GM19463 (cell line): ENCODE measurements at regions not wholly inside any gene's neighbourhood (a gene's known extent, or its start where the extent isn't known, plus 50 kb on each side); places are given as distances from the start of the nearest gene placed in this dataset.
"Not testable (repeated sequence)": the region's sequence is repeated elsewhere in the genome, so short reads cannot be mapped to it uniquely, and the experiment has no call there.

Experiments used
- ATAC-seq: cut with Tn5 transposase; IDR thresholded peaks from one replicate; pipeline ENCODE4 v1.9.1; 2021; ENCODE audit warnings: mild to moderate bottlenecking, moderate library complexity; ENCODE audit not compliant: unreplicated experiment

DNA sequence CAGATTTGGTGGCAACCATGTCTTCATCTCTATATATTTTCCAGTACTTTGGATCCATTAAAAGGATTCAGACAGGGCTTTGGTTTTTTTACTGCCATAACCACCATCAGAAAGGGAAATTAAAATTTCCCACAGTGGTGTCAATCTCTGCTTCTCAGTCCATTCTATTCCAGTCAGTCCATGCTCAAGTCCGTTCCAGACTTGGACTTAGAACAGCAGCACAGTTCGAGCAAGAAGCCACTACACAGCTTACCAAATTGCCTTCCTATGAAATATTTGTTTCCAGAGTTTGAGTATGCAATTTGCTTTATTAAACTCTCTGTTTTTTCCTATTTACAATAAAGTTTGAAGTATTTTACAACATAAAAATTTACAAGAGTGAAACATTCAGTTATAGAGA lies 306.5 kb upstream of the GULP1 start:
- ATAC-seq, result no peak

- no peak for ATAC-seq
Measured at GRCh38 chr2:187985923-187986322, 305.8 kb upstream of the GULP1 start.

DNA sequence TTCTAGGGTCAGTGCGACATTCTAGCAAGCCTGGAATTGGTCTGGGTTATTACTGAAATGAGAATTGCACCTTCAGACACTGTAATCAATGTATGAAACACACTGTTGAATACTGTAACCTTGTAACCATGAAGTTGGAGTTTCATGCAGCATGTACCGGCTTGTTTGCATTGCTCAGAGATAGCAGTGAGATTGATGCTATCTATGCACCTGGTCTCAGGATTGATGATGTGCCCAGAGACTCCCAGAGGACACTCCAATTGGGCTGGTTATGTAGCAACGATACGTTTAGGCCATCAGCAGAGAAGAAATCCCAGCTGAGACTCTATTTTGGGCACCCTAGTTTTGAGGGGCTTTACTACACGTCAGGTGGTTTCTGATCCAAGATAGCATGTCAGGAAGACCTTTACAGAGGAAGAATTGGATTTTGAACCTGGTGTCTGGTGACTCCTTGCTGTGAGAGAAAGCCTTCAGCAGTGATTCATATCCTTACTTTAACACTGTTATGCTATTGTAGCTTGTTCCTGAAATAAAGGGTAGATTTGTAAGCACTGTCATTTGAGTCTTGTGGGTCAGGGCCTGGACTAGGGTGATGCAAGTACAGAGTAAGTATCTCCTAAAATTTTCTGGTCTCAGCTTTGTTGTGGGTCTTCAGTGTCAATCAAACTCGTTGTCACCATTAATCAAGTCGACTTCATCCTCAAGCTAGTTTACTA lies 305.1 kb upstream of the GULP1 start:
- no peak for ATAC-seq

DNA sequence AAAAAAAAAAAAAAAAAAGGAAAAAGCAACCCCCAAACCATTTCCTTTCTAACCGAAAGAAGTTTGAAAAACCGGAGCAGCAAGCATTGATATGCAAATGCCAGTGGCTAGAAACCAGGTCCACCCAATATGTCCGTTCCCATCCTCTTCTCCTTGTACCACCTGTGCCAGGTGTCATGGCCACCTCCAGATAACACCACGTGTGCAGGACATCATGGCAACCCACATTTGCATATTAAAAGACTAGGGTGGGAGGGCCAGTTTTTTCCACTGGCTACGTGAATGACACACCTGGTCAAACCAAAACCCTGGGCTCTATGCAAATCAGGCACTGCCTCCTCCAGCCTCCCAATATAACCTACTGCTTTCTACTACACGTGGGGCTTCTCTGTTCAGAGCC lies 303.3 kb upstream of the GULP1 start:
- no peak for ATAC-seq

DNA sequence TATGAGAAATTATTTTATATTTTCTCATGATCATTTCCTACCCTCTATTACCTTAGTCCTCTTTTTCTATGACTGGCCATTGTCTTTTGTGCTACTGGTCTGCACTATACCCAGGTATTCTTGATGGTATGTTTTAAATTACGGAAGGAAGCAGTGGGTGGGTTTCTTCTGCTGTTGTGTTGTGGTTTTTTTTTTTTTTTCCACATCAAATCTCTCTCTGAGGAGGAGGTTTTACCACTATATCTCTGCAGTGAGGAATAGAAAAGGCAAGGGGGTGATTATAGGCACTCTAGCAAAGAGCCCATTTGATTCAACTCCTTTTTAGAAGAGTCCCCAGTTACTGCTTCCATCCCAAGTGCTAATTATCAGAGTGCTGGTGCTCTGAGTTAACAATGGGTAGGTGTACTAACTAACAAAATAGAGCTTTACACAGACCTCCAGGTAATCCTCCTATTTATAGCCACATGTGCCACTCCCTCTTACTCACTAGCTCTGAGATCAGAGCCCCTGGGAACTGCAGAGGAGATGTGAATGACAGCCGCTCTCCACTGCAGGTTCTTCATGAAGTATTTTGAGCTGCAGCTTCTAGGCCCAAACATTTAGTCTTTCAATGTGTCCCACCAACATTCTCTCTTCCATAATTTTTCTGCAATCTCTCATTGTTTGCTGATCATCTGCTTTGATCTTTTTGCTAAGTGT lies 301.6 kb upstream of the GULP1 start:
- no peak for ATAC-seq

GRCh38 chr2:187991389-187991788 lies 300.3 kb upstream of the GULP1 start:
- no peak for ATAC-seq

DNA sequence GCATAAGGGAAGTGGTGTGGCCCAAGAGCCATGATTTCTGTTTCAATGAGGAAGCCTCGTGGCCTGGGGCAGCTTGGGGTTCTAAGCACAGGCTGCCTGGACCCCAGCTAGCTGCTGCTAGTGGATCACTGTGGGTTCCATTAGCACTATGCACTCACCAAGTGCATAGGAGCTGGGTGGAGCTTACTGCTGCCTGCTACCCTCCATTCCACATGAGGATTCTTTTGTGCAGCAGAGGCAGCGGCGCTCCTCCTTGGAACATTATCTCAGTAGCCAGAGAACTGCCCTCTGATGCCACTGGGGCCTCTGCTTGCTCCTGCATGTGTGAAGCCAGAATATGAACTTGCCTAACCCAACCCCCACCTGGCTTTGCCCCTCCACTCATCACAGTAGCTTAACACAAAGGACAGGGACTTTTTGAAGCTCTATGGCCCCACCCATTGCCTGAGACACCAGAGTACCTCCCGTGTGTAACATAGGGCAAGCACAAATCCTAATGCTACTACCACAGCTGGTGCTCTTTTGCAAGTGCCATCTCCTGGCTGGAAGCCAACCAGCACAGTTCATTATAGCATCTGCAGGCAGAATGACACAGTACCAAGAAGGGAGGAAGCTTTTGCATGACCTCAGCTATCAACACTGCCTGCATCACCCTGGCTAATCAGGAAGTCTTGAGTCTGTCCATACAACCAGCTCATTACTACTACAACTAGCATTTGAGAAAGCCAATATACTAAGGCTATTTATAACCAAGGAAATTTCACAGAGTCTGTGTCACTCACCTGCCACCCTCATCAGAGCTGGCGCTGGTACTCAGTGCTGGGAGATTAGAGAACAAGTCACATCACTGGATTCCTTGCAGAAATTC lies 297.0 kb upstream of the GULP1 start:
- no peak for ATAC-seq

DNA sequence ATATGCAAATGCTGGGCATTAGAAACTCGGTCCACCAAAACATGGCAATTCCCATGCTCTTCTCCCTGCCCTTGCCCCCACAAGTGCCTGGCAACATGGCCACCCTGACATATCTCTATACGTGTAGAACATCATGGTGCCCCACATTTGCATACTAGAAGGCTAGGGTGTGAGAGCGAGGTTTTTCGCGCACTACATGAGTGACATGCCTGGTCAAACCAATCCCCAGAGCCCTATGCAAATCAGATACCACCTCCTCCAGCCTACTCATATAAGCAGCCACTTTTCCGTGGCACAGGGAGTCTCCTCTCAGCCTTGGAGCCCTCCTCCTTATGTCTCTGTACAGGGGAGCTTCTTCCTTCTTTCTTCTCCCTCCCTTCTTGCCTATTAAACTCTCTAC lies 296.1 kb upstream of the GULP1 start:
- no peak for ATAC-seq

GRCh38 chr2:187996630-187997029 lies 295.0 kb upstream of the GULP1 start:
- no peak for ATAC-seq

GRCh38 chr2:188000189-188000588 lies 291.5 kb upstream of the GULP1 start:
- ATAC-seq, result no peak

DNA sequence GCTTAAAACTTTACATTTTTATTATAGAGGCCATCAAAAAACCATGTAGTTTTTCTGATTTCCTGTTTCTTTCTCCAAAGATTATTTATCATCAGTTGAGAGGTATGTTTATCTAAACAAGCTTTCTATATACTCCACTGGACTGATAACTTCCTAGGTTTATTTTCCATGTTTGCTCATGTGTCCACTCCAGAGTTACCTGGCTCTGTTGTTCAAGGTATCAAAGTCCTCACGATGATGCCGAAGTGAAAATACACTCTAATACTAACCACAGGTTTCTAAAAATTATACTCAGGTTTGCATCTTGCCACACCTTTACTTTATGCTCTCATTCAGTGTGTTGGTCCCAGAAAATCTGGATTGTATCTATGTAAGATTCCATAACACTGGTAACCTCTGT lies 287.9 kb upstream of the GULP1 start:
- no peak for ATAC-seq

- ATAC-seq, result no peak
Measured at GRCh38 chr2:188013767-188014166, 277.9 kb upstream of the GULP1 start.

- no peak for ATAC-seq
Measured at GRCh38 chr2:188016917-188017316, 274.8 kb upstream of the GULP1 start.

DNA sequence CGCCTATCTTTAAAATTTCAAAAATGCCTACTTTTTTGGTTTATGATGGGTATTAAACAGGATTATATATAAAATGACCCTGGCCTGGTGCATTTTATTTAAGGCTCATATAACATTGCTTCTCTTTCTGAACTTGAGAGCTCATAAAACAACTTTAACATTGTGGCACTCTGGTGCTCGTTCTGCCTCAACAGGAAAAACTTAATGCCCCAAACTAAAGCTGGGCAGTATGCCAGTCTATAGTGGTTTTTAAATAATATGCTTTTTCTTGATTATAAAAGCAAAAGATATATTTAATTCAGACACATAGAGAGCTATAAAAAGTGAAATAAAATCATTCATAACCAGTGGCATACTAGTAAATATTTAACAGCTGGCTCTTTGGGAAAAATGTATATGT lies 269.3 kb upstream of the GULP1 start:
- no peak for ATAC-seq

DNA sequence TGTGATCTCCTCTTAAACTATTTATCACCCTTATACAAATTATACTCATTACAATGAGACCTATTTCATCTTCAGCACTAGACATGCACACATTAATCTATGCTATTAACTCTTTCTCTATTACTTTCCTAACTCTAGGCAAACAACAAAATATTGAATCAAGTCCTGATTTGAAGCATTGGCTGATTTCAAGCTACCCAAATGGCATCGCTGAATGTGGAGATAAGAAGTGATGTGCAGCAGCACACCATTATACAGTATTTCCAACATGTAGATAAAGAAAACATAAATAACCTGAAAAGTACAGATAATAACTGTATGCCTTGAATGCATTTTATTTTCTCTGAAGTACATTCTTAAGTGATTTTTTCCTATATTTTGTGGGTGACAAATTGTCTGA lies 268.6 kb upstream of the GULP1 start:
- no peak for ATAC-seq

GRCh38 chr2:188024811-188025210 lies 266.9 kb upstream of the GULP1 start:
- no peak for ATAC-seq

GRCh38 chr2:188028739-188029138 lies 262.9 kb upstream of the GULP1 start:
- no peak for ATAC-seq

GRCh38 chr2:188032306-188032705 lies 259.4 kb upstream of the GULP1 start:
- no peak for ATAC-seq

- no peak for ATAC-seq
Measured at GRCh38 chr2:188032786-188033185, 258.9 kb upstream of the GULP1 start.

DNA sequence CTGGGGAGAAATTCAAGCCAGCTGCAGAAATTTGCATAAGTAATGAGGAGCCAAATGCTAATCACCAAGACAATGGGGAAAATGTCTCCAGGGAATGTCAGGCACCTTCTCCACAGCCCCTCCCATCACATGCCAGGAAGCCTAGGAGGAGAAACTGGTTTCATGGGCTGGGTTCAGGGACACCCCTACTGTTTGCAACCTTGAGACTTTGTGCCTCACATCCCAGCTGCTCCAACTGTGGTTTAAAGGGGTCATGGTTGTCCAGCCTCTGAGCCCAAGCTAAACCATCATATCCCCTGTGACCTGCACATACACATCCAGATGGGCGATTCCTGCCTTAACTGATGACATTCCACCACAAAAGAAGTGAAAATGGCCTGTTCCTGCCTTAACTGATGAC lies 258.4 kb upstream of the GULP1 start:
- not testable (repeated sequence) for ATAC-seq

GRCh38 chr2:188034102-188034501 lies 257.6 kb upstream of the GULP1 start:
- ATAC-seq, result not testable (repeated sequence)

- ATAC-seq, result not testable (repeated sequence)
Measured at GRCh38 chr2:188035377-188035776, 256.3 kb upstream of the GULP1 start.
